T-helper 9 cell (primary cell): ENCODE measurements at regions not wholly inside any gene's neighbourhood (a gene's known extent, or its start where the extent isn't known, plus 50 kb on each side); places are given as distances from the start of the nearest gene placed in this dataset.

Experiments used
- DNase-seq: peaks from one replicate; pipeline ENCODE4 v3.0.0-alpha.2; 2020

GRCh38 chr5:71865665-71866320 is 146.7 kb downstream of the CARTPT start:
- DNase-seq, result no peak

GRCh38 chr5:71872311-71872864 is 153.3 kb downstream of the CARTPT start:
- DNase-seq, result no peak

GRCh38 chr5:71873191-71873591 is 154.1 kb downstream of the CARTPT start:
- no peak for DNase-seq

GRCh38 chr5:71874521-71874920 is 155.4 kb downstream of the CARTPT start:
- DNase-seq, result no peak

GRCh38 chr5:71877511-71877910 is 158.4 kb downstream of the CARTPT start:
- DNase-seq, result no peak

- no peak for DNase-seq
Observed at GRCh38 chr5:71880536-71880935, 161.5 kb downstream of the CARTPT start.

- no peak for DNase-seq
Observed at GRCh38 chr5:71882826-71883741, 164.0 kb downstream of the CARTPT start.

GRCh38 chr5:71883742-71884103 is 164.6 kb downstream of the CARTPT start:
- DNase-seq, result no peak

- DNase-seq, result no peak
Observed at GRCh38 chr5:71884926-71885325, 165.9 kb downstream of the CARTPT start.

GRCh38 chr5:71886406-71886805 is 167.3 kb downstream of the CARTPT start:
- no peak for DNase-seq

GRCh38 chr5:71887680-71888079 is 168.6 kb downstream of the CARTPT start:
- no peak for DNase-seq

GRCh38 chr5:71891406-71891805 is 172.3 kb downstream of the CARTPT start:
- no peak for DNase-seq

GRCh38 chr5:71891856-71892255 is 172.8 kb downstream of the CARTPT start:
- no peak for DNase-seq

- no peak for DNase-seq
Observed at GRCh38 chr5:71892641-71893365, 173.7 kb downstream of the CARTPT start.

- DNase-seq, result no peak
Observed at GRCh38 chr5:71893451-71893850, 174.4 kb downstream of the CARTPT start.

GRCh38 chr5:71894091-71894490 is 175.0 kb downstream of the CARTPT start:
- no peak for DNase-seq

- no peak for DNase-seq
Observed at GRCh38 chr5:71895546-71895945, 176.5 kb downstream of the CARTPT start.

- no peak for DNase-seq
Observed at GRCh38 chr5:71899865-71900342, 180.8 kb downstream of the CARTPT start.

GRCh38 chr5:71903808-71904207 is 184.7 kb downstream of the CARTPT start:
- no peak for DNase-seq

- no peak for DNase-seq
Observed at GRCh38 chr5:71904852-71905251, 185.8 kb downstream of the CARTPT start.

GRCh38 chr5:71905834-71906711 is 187.0 kb downstream of the CARTPT start:
- DNase-seq, result no peak

- no peak for DNase-seq
Observed at GRCh38 chr5:71907001-71907588, 188.0 kb downstream of the CARTPT start.
